Posterior cingulate gyrus (tissue), 11 donors: ENCODE measurements at regions not wholly inside any gene's neighbourhood (a gene's known extent, or its start where the extent isn't known, plus 50 kb on each side); places are given as distances from the start of the nearest gene placed in this dataset.

Source experiments
- DNase-seq, 10 donors: peaks; one replicate each; pipeline versions ENCODE4 v3.0.0 to v3.0.0-alpha.2; 2020 to 2021; ENCODE audit warnings: mixed read lengths in 3 of 10
- intact Hi-C: fragments of 100-400 bp; cut with DNase I; formaldehyde crosslinking; loops from one replicate; pipeline ENCODE4 v1.15.1; 2023

DNA sequence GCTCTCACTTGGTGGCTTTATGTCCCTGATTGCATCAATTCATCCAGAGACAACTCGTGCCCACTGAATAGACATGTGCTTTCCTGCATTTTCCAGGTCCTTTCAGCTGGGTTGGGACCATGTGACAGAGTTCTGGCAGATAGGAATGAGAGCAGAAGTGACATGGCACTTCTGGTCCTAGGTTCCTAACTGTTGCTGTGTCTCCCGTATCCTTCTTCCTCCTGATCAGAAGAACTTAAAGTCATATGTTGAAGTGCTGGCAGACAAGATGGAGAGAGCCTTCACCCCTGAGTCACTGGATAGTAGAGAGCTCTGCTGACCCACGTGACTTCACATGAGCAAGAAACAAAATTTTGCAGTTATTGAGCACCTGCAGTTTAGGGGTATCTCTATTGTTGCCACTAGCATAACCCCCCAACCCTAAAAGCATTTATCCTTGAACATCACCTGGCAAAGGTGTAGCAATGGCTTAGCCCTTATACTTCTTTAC lies 80.0 kb downstream of the NREP start:
- intact Hi-C loops = no loop called here
- DNase-seq = no peak

DNA sequence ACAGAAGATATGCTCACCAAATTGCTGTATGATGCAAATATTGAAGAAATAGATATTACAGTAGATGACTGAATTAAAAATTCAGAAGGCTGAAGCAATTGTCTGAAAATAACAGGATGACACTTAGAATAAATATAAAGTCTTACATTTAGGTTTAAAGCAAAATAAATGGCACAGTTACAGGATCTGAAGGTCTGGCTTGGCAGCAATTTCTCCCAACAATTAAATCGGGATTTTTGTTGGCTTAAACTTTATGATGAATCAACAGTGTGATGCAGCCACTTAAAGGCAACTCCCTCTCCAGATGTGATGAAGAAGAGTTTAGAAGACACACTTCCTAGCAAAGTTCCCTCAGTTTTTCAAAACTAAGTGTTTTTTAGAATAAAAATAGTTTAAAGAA lies 80.5 kb downstream of the NREP start:
- intact Hi-C loops = no loop called here
- DNase-seq = no peak

- intact Hi-C loops = no loop called here
- DNase-seq = no peak
These were observed 81.6 kb downstream of the NREP start for GRCh38 chr5:111675201-111675934.

- intact Hi-C loops = no loop called here
- no peak for DNase-seq
These were observed 82.9 kb downstream of the NREP start for GRCh38 chr5:111673891-111674626.

- DNase-seq = no peak
These were observed 84.9 kb downstream of the NREP start for GRCh38 chr5:111672099-111672498.

GRCh38 chr5:111670826-111671492 lies 86.0 kb downstream of the NREP start:
- intact Hi-C loops = no loop called here
- DNase-seq = no peak

More at GRCh38 chr5:111672099-111672498, 84.9 kb downstream of the NREP start:
- intact Hi-C loops = no loop called here

- no peak for DNase-seq
- intact Hi-C loops = no loop called here
These were observed 88.2 kb downstream of the NREP start for GRCh38 chr5:111668477-111669414.

DNA sequence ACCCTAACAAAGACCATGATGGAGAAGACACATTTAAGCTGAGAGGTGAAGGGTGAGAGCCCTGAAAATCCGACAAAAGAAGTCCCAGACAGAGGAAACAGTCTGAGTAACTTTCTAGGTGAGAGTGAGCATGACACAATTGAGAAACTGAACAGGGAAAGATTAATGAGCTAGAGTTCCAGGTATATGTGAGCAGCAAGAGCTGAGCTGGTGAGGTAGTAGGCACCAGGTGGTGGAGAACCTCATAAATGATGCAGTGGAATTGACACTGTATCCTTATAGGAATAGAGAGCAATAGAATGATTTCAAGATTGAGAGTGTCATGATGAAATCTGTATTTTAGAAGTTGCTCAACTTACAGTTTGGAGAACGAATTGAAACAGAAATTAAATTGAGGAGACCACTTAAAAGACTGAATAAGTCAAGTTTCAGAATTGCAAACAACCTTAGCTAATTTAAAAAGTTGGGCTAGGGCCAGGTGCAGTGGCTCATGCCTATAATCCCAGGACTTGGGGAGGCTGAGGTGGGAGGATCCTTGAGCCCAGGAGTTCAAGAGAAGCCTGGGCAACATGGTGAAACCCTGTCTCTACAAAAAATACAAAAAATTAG lies 89.8 kb downstream of the NREP start:
- DNase-seq = no peak
- intact Hi-C loops = no loop called here

GRCh38 chr5:111656580-111656979 lies 100.4 kb downstream of the NREP start:
- no peak for DNase-seq
- intact Hi-C loops = no loop called here

DNA sequence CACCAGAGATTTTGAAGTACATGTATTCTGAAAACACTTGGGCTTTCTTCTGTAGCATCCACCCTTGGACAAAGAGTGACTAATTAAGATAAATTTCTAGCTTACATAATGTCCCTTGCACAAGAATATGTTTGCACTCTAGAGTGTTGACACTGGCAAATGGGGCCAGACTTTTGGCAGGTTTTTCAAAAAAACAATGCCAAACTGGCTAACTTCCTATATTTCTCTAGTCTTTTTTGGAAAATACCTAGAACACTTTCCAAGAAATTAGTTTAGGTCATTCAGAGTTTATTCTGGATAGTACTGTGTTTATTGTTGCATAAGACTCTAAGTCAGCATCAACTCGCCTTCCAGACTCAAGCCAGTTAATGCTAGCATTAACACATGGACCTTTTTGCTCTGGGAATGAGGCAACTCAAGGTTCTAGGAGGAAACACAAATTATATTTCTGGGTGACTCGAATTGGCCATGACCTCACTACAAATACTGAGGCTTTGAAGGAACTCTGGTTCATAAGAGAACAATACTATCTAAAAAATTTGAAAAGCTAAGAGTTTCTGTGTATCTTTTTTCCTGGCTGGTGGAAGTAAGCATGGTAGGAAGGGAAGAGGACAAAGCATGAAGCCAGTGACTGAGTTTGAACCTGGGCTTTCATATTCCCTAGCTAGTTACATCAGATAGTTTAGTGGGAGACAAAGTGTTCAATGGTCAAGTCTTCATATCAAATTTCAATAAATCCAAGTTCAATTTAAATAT lies 101.6 kb downstream of the NREP start:
- DNase-seq = no peak
- intact Hi-C loops = no loop called here

- intact Hi-C loops = no loop called here
- DNase-seq = no peak
These were observed 103.6 kb downstream of the NREP start for GRCh38 chr5:111653408-111653807.

DNA sequence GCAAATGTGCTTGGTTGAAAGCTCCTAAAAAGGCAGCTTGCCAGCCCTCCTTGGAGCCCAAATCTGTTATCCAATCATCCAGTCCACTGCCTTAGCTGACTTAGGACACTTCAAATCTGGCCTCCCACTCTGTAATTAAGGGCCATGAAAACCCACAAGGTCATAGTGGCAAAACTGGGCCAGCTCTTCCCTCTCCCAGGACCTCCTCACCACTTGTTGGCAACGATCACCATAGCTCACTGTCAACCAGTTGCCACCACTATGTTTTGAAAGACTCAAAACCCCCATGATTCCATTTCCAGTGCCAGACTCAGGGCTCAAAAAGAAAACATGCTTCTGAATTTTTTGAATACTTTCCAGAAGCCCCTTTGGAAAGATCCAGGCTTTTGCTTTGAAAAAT lies 107.5 kb downstream of the NREP start:
- no peak for DNase-seq
- intact Hi-C loops = no loop called here

GRCh38 chr5:111645303-111645838 lies 111.6 kb downstream of the NREP start:
- no peak for DNase-seq
- intact Hi-C loops = no loop called here

GRCh38 chr5:111643499-111643898 lies 113.5 kb downstream of the NREP start:
- no peak for DNase-seq
- intact Hi-C loops = no loop called here

- no peak for DNase-seq
- intact Hi-C loops = no loop called here
These were observed 115.3 kb downstream of the NREP start for GRCh38 chr5:111641533-111642233.

DNA sequence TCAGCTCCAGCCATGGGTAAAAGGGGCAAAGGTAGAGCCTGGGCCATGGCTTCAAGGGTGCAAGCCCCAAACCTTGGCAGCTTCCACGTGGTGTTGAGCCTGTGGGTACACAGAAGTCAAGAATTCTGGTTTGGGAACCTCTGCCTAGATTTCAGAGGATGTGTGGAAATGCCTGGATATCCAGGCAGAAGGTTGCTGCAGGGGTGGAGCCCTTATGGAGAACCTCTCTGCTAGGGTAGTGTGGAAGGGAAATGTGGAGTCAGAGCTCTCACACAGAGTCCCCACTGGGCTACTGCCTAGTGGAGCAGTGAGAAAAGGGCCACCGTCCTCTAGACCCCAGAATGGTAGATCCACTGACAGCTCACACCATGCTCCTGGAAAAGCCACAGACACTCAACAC lies 117.1 kb downstream of the NREP start:
- intact Hi-C loops = no loop called here
- DNase-seq = no peak

- intact Hi-C loops = no loop called here
- DNase-seq = no peak
These were observed 120.3 kb downstream of the NREP start for GRCh38 chr5:111636736-111637135.

GRCh38 chr5:111635916-111636570 lies 121.0 kb downstream of the NREP start:
- intact Hi-C loops = no loop called here
- no peak for DNase-seq
